ENCODE measurements at regions not wholly inside any gene's neighbourhood (a gene's known extent, or its start where the extent isn't known, plus 50 kb on each side); places are given as distances from the start of the nearest gene placed in this dataset.

DNA sequence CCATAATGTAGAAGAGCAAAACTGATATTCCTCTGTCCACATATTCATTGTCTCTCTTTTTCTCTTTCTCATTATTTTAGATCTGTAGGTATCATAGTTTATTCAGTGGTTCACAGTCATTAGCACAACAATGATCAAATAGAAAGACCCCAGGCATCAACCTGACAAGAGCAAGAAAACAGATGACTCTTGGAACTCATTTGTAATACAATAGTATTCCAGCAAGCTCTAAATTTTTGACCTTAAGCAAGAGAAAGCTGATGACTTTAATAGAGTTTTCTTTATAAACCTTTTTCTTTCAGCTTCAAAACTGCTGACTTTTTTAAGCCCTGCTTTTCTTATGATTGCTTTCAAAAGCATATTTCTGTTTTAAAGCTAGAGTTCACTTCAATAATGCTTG, 507.5 kb upstream of the SORCS1 start:
- TF ChIP-seq TARDBP (IDR thresholded peaks at IDR 0.05) (no peak), ARNT (IDR thresholded peaks at IDR 0.05) (no peak), HDGF (IDR thresholded peaks at IDR 0.05; ENCODE audit: borderline replicate concordance) (no peak), ZNF384 (IDR thresholded peaks at IDR 0.05) (no peak), LEF1 (IDR thresholded peaks at IDR 0.05; ENCODE audit: borderline replicate concordance) (no peak), NFRKB (IDR thresholded peaks at IDR 0.05) (no peak), FOXM1 (IDR thresholded peaks at IDR 0.05; ENCODE audit: borderline replicate concordance) (no peak), L3MBTL2 (conservative IDR thresholded peaks at IDR 0.05) (no peak)
- TF ChIP-seq, protein P1, sequence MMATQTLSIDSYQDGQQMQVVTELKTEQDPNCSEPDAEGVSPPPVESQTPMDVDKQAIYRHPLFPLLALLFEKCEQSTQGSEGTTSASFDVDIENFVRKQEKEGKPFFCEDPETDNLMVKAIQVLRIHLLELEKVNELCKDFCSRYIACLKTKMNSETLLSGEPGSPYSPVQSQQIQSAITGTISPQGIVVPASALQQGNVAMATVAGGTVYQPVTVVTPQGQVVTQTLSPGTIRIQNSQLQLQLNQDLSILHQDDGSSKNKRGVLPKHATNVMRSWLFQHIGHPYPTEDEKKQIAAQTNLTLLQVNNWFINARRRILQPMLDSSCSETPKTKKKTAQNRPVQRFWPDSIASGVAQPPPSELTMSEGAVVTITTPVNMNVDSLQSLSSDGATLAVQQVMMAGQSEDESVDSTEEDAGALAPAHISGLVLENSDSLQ (IDR thresholded peaks at IDR 0.05): no peak
- DNase-seq (ENCODE audit: extremely low spot score): no peak
- CTCF ChIA-PET: no interaction called here
- POLR2A ChIA-PET: no interaction called here

DNA sequence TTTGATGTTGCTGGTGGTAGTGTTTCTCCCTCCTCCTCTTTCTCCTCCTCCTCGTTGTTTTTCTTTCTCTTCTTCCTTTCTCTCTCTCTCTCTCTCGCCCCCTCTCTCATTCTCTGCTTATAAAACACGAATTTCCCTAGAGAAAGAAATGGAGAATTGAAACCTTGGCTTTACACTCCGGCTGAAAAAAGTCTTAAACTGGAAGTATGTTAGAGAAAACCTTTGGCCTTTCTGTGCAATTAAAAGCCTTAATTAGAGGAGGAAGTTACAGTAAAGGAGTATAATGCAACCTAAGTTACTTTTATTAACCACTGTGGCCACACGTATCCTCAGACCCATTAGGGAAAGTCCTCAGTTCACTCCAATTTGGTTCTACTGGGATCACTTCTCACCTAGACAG, 501.7 kb upstream of the SORCS1 start:
- TF ChIP-seq ELF4 (IDR thresholded peaks at IDR 0.05) (no peak), BHLHE40 (IDR thresholded peaks at IDR 0.05; ENCODE audit: borderline replicate concordance) (no peak), ZNF384 (IDR thresholded peaks at IDR 0.05) (no peak), SP1 (IDR thresholded peaks at IDR 0.05) (no peak), FOXA1 (IDR thresholded peaks at IDR 0.05) (no peak), FOXK2 (IDR thresholded peaks at IDR 0.05) (no peak), HDGF (IDR thresholded peaks at IDR 0.05; ENCODE audit: borderline replicate concordance) (no peak), FOXM1 (IDR thresholded peaks at IDR 0.05; ENCODE audit: borderline replicate concordance) (no peak), CTBP1 (IDR thresholded peaks at IDR 0.05; ENCODE audit: borderline replicate concordance) (no peak), NFRKB (IDR thresholded peaks at IDR 0.05) (no peak), ARNT (IDR thresholded peaks at IDR 0.05) (no peak), L3MBTL2 (conservative IDR thresholded peaks at IDR 0.05) (no peak), TARDBP (IDR thresholded peaks at IDR 0.05) (no peak), LEF1 (IDR thresholded peaks at IDR 0.05; ENCODE audit: borderline replicate concordance) (no peak), SUZ12 (IDR thresholded peaks at IDR 0.05) (no peak)
- TF ChIP-seq, protein P1 (IDR thresholded peaks at IDR 0.05): no peak
- ChIA-PET POLR2A (no interaction called here), CTCF (no interaction called here)
- DNase-seq (ENCODE audit: extremely low spot score): no peak

GRCh38 chr10:107665459-107665858, 501.0 kb upstream of the SORCS1 start:
- POLR2A ChIA-PET: no interaction called here
- TF ChIP-seq, protein P1 (IDR thresholded peaks at IDR 0.05): no peak
- TF ChIP-seq ELF4 (IDR thresholded peaks at IDR 0.05): no peak
- no peak for TF ChIP-seq ZNF384 (IDR thresholded peaks at IDR 0.05)
- TF ChIP-seq HDGF (IDR thresholded peaks at IDR 0.05; ENCODE audit: borderline replicate concordance): no peak
- TF ChIP-seq FOXK2 (IDR thresholded peaks at IDR 0.05): no peak
- no peak for TF ChIP-seq FOXM1 (IDR thresholded peaks at IDR 0.05; ENCODE audit: borderline replicate concordance)
- no peak for TF ChIP-seq LEF1 (IDR thresholded peaks at IDR 0.05; ENCODE audit: borderline replicate concordance)
- no peak for TF ChIP-seq L3MBTL2 (conservative IDR thresholded peaks at IDR 0.05)
- no peak for TF ChIP-seq CTBP1 (IDR thresholded peaks at IDR 0.05; ENCODE audit: borderline replicate concordance)
- no peak for TF ChIP-seq NFRKB (IDR thresholded peaks at IDR 0.05)
- no peak for TF ChIP-seq SUZ12 (IDR thresholded peaks at IDR 0.05)
- TF ChIP-seq ARNT (IDR thresholded peaks at IDR 0.05): no peak
- no peak for TF ChIP-seq BHLHE40 (IDR thresholded peaks at IDR 0.05; ENCODE audit: borderline replicate concordance)
- no peak for TF ChIP-seq TARDBP (IDR thresholded peaks at IDR 0.05)
- TF ChIP-seq SP1 (IDR thresholded peaks at IDR 0.05): no peak
- CTCF ChIA-PET: interaction anchor here (0.6 kb wide), 1 partner anchor 384 kb away, joined by 3 read pairs; no protein-coding TSS in a partner anchor
- DNase-seq (ENCODE audit: extremely low spot score): no peak

GRCh38 chr10:107657851-107658250, 493.3 kb upstream of the SORCS1 start:
- POLR2A ChIA-PET: no interaction called here
- CTCF ChIA-PET: no interaction called here
- no peak for DNase-seq (ENCODE audit: extremely low spot score)

GRCh38 chr10:107656932-107657331, 492.4 kb upstream of the SORCS1 start:
- TF ChIP-seq NFRKB (IDR thresholded peaks at IDR 0.05) (no peak), LEF1 (IDR thresholded peaks at IDR 0.05; ENCODE audit: borderline replicate concordance) (no peak), FOXM1 (IDR thresholded peaks at IDR 0.05; ENCODE audit: borderline replicate concordance) (no peak)
- ChIA-PET CTCF (no interaction called here), POLR2A (no interaction called here)
- DNase-seq (ENCODE audit: extremely low spot score): no peak

More at GRCh38 chr10:107657851-107658250, 493.3 kb upstream of the SORCS1 start:
- TF ChIP-seq FOXM1 (IDR thresholded peaks at IDR 0.05; ENCODE audit: borderline replicate concordance): no peak
- TF ChIP-seq ELF4 (IDR thresholded peaks at IDR 0.05): no peak
- no peak for TF ChIP-seq FOXK2 (IDR thresholded peaks at IDR 0.05)
- no peak for TF ChIP-seq CTBP1 (IDR thresholded peaks at IDR 0.05; ENCODE audit: borderline replicate concordance)
- TF ChIP-seq L3MBTL2 (conservative IDR thresholded peaks at IDR 0.05): no peak
- TF ChIP-seq ARNT (IDR thresholded peaks at IDR 0.05): no peak
- no peak for TF ChIP-seq LEF1 (IDR thresholded peaks at IDR 0.05; ENCODE audit: borderline replicate concordance)
- TF ChIP-seq SP1 (IDR thresholded peaks at IDR 0.05): no peak
- no peak for TF ChIP-seq TARDBP (IDR thresholded peaks at IDR 0.05)
- no peak for TF ChIP-seq FOXA1 (IDR thresholded peaks at IDR 0.05)
- TF ChIP-seq, protein P1 (IDR thresholded peaks at IDR 0.05): no peak
- no peak for TF ChIP-seq NFRKB (IDR thresholded peaks at IDR 0.05)

GRCh38 chr10:107653832-107654287, 489.4 kb upstream of the SORCS1 start:
- CTCF ChIA-PET: no interaction called here

More at GRCh38 chr10:107653832-107654287, 489.4 kb upstream of the SORCS1 start:
- TF ChIP-seq ARNT (IDR thresholded peaks at IDR 0.05) (no peak), FOXK2 (IDR thresholded peaks at IDR 0.05) (no peak), ELF4 (IDR thresholded peaks at IDR 0.05) (no peak), BHLHE40 (IDR thresholded peaks at IDR 0.05; ENCODE audit: borderline replicate concordance) (no peak), CTBP1 (IDR thresholded peaks at IDR 0.05; ENCODE audit: borderline replicate concordance) (no peak), FOXM1 (IDR thresholded peaks at IDR 0.05; ENCODE audit: borderline replicate concordance) (no peak), TARDBP (IDR thresholded peaks at IDR 0.05) (no peak), NFRKB (IDR thresholded peaks at IDR 0.05) (no peak), SP1 (IDR thresholded peaks at IDR 0.05) (no peak), L3MBTL2 (conservative IDR thresholded peaks at IDR 0.05) (no peak), LEF1 (IDR thresholded peaks at IDR 0.05; ENCODE audit: borderline replicate concordance) (no peak), SUZ12 (IDR thresholded peaks at IDR 0.05) (no peak), FOXA1 (IDR thresholded peaks at IDR 0.05) (no peak)
- TF ChIP-seq, protein P1 (IDR thresholded peaks at IDR 0.05): no peak
- POLR2A ChIA-PET: no interaction called here
- no peak for DNase-seq (ENCODE audit: extremely low spot score)

Measured in HEK293T (cell line).